H1 (cell line): ENCODE measurements at regions not wholly inside any gene's neighbourhood (a gene's known extent, or its start where the extent isn't known, plus 50 kb on each side); places are given as distances from the start of the nearest gene placed in this dataset.

Experiments used
- CTCF ChIA-PET: fragments of 300-600 bp; sonication (Branson Sonifier 250); formaldehyde crosslinking; loops from one replicate; lab custom pipeline; 2021; ENCODE audit not compliant: partially characterized antibody; lab: Charles Lee
- POLR2A ChIA-PET: fragments of 300-600 bp; sonication (Branson Sonifier 250); formaldehyde crosslinking; loops from one replicate; lab custom pipeline; 2021; ENCODE audit warnings: inconsistent platforms; ENCODE audit not compliant: partially characterized antibody; lab: Charles Lee
- DNase-seq, 2 experiments: peaks; one replicate each; pipeline versions ENCODE4 v3.0.0 to v3.0.0-alpha.2; 2010 to 2022; ENCODE audit warnings: low spot score in 2 of 2, low read depth in 1 of 2, mixed read lengths in 1 of 2
- FAIRE-seq: peaks from 2 replicates; lab custom pipeline; 2011; peaks lifted over from hg19 to GRCh38; lab: Jason Lieb, UNC
- H2AFZ ChIP-seq: 2 replicates; pipeline ENCODE4 v1.8.1; 2012; ENCODE audit warnings: low read length, inconsistent platforms
- H2AK5ac ChIP-seq: 2 replicates; pipeline ENCODE4 v1.6.1; 2013; ENCODE audit warnings: low read depth, low read length
- H2BK120ac ChIP-seq: replicated peaks from 2 replicates; pipeline ENCODE3; 2013; ENCODE audit warnings: low read depth, low read length, inconsistent platforms
- H2BK12ac ChIP-seq: 2 replicates; pipeline ENCODE4 v1.6.1; 2013; ENCODE audit warnings: low read depth, low read length
- H2BK15ac ChIP-seq: 2 replicates; pipeline ENCODE4 v1.6.1; 2013; ENCODE audit warnings: low read length
- H2BK20ac ChIP-seq: 2 replicates; pipeline ENCODE4 v1.6.1; 2013; ENCODE audit warnings: low read length
- H2BK5ac ChIP-seq: 2 replicates; pipeline ENCODE4 v1.6.1; 2013; ENCODE audit warnings: low read depth, low read length
- H3K14ac ChIP-seq: 2 replicates; pipeline ENCODE4 v1.6.1; 2013; ENCODE audit warnings: inconsistent platforms; ENCODE audit not compliant: insufficient read length
- H3K18ac ChIP-seq: 2 replicates; pipeline ENCODE4 v1.6.1; 2013; ENCODE audit warnings: low read length; ENCODE audit errors: extremely low read depth
- H3K23ac ChIP-seq: 2 replicates; pipeline ENCODE4 v1.6.1; 2013; ENCODE audit warnings: inconsistent platforms; ENCODE audit not compliant: insufficient read length
- H3K23me2 ChIP-seq: 2 replicates; pipeline ENCODE4 v1.6.1; 2013; ENCODE audit warnings: low read depth, low read length
- H3K27ac ChIP-seq: 2 replicates; pipeline ENCODE4 v1.6.1; 2011; ENCODE audit warnings: low read depth, low read length, inconsistent platforms
- H3K27me3 ChIP-seq, 4 experiments: replicated peaks in 1 of 4; 1 replicate in 1 of 4; 2 replicates in 3 of 4; pipeline versions ENCODE4 v1.6.1 to v1.8.1; 2011 to 2013; ENCODE audit warnings: low read length in 3 of 4, mild to moderate bottlenecking in 3 of 4, inconsistent platforms in 2 of 4, mixed read lengths in 2 of 4, moderate library complexity in 1 of 4; ENCODE audit not compliant: control insufficient read depth in 3 of 4, insufficient read depth in 3 of 4; ENCODE audit errors: extremely low read depth in 1 of 4
- H3K36me3 ChIP-seq, 4 experiments: 2 replicates each; pipeline versions ENCODE4 v1.6.1 to v1.8.1; 2011 to 2013; ENCODE audit warnings: mild to moderate bottlenecking in 4 of 4, low read length in 3 of 4, moderate library complexity in 2 of 4, control low read depth in 1 of 4, inconsistent platforms in 1 of 4; ENCODE audit not compliant: insufficient read depth in 4 of 4, control insufficient read depth in 2 of 4
- H3K4ac ChIP-seq: replicated peaks from 2 replicates; pipeline ENCODE3; 2013; ENCODE audit warnings: low read length, low read depth, mixed read lengths, inconsistent platforms; ENCODE audit not compliant: insufficient read length
- H3K4me1 ChIP-seq, 4 experiments: replicated peaks in 1 of 4; 1 replicate in 1 of 4; 2 replicates in 3 of 4; pipeline versions ENCODE4 v1.6.1 to v1.8.1; 2011 to 2013; ENCODE audit warnings: low read length in 3 of 4, inconsistent platforms in 2 of 4, mixed read lengths in 1 of 4; ENCODE audit not compliant: insufficient read depth in 4 of 4, control insufficient read depth in 3 of 4
- H3K4me2 ChIP-seq, 2 experiments: 2 replicates each; pipeline versions ENCODE4 v1.6.1 to v1.8.1; 2011 to 2013; ENCODE audit warnings: low read depth in 2 of 2, low read length in 2 of 2, control low read depth in 1 of 2, inconsistent platforms in 1 of 2, mild to moderate bottlenecking in 1 of 2; ENCODE audit not compliant: insufficient read depth in 1 of 2
- H3K4me3 ChIP-seq, 4 experiments: fragments of 200-600, 300-600 bp in 1 of 4; sonication (generic), shearing (Covaris generic), sonication (Bioruptor Twin) in 1 of 4; 2 replicates each; pipeline versions ENCODE4 v1.5.1 to v1.8.1; 2011 to 2016; ENCODE audit warnings: low read length in 4 of 4, low read depth in 3 of 4, control low read depth in 2 of 4, inconsistent platforms in 2 of 4, mild to moderate bottlenecking in 2 of 4, mixed read lengths in 1 of 4, moderate library complexity in 1 of 4; ENCODE audit not compliant: insufficient read depth in 2 of 4; ENCODE audit errors: extremely low read depth in 1 of 4
- H3K56ac ChIP-seq: replicated peaks from 2 replicates; pipeline ENCODE3; 2013; ENCODE audit warnings: low read depth, mild to moderate bottlenecking, mixed read lengths, low read length, inconsistent platforms; ENCODE audit not compliant: insufficient read length
- H3K79me1 ChIP-seq: 2 replicates; pipeline ENCODE4 v1.6.1; 2013; ENCODE audit warnings: low read depth, low read length, control low read depth
- H3K79me2 ChIP-seq, 2 experiments: 2 replicates each; pipeline versions ENCODE4 v1.6.1 to v1.8.1; 2012 to 2013; ENCODE audit warnings: low read length in 2 of 2, mild to moderate bottlenecking in 2 of 2, inconsistent platforms in 1 of 2; ENCODE audit not compliant: insufficient read depth in 2 of 2, control insufficient read depth in 1 of 2
- H3K9ac ChIP-seq, 4 experiments: replicated peaks in 1 of 4; 1 replicate in 1 of 4; 2 replicates in 3 of 4; pipeline versions ENCODE4 v1.6.1 to v1.8.1; 2011 to 2013; ENCODE audit warnings: low read depth in 3 of 4, low read length in 3 of 4, control low read depth in 2 of 4, mild to moderate bottlenecking in 2 of 4, moderate library complexity in 2 of 4, inconsistent platforms in 1 of 4; ENCODE audit errors: extremely low read depth in 1 of 4
- H3K9me3 ChIP-seq, 2 experiments: 2 replicates each; pipeline versions ENCODE4 v1.6.1 to v1.8.1; 2012 to 2013; ENCODE audit warnings: mild to moderate bottlenecking in 2 of 2, moderate library complexity in 2 of 2, control low read depth in 1 of 2, inconsistent platforms in 1 of 2, low read depth in 1 of 2, low read length in 1 of 2, mixed read lengths in 1 of 2; ENCODE audit not compliant: insufficient read depth in 2 of 2
- H4K20me1 ChIP-seq, 2 experiments: replicated peaks in 1 of 2; 2 replicates each; pipeline versions ENCODE3 to v1.8.1; 2011 to 2013; ENCODE audit warnings: inconsistent platforms in 2 of 2, low read length in 2 of 2, mild to moderate bottlenecking in 1 of 2; ENCODE audit not compliant: insufficient read depth in 2 of 2, control insufficient read depth in 1 of 2
- H4K5ac ChIP-seq: 2 replicates; pipeline ENCODE4 v1.6.1; 2013; ENCODE audit warnings: low read length, low read depth, mixed read lengths, inconsistent platforms; ENCODE audit not compliant: insufficient read length
- H4K8ac ChIP-seq: 2 replicates; pipeline ENCODE4 v1.8.0; 2013; ENCODE audit warnings: mild to moderate bottlenecking, moderate library complexity, low read length, inconsistent platforms; ENCODE audit not compliant: insufficient read depth; ENCODE audit errors: extremely low read depth
- H4K91ac ChIP-seq: replicated peaks from 2 replicates; pipeline ENCODE3; 2013; ENCODE audit warnings: low read length, mixed read lengths, inconsistent platforms; ENCODE audit not compliant: insufficient read length
- HDAC6 ChIP-seq: IDR thresholded peaks from one replicate; pipeline ENCODE4 v1.7.1; 2012; ENCODE audit warnings: low read depth, mild to moderate bottlenecking, inconsistent platforms, low read length, moderate library complexity
- RAD21 ChIP-seq, 2 experiments: IDR thresholded peaks in 1 of 2; conservative IDR thresholded peaks in 1 of 2; 2 replicates each; pipeline ENCODE4 v1.6.1; 2011; ENCODE audit warnings: low read depth in 2 of 2, low read length in 2 of 2, improper control_type of control experiment in 1 of 2, inconsistent platforms in 1 of 2, mild to moderate bottlenecking in 1 of 2, moderate library complexity in 1 of 2
- WGBS, 2 experiments: shearing (Covaris generic) in 1 of 2; methylation state at CpG; one replicate each; pipeline versions ENCODE4 v1.1.6 to v1.1.7; 2013 to 2015; ENCODE audit warnings: low lambda C conversion rate in 2 of 2, mixed read lengths in 2 of 2, inconsistent platforms in 1 of 2, low coverage in 1 of 2, missing lambda C conversion rate in 1 of 2; ENCODE audit not compliant: insufficient replicate concordance in 2 of 2, insufficient coverage in 1 of 2, insufficient read length in 1 of 2; ENCODE audit errors: extremely low coverage in 1 of 2, missing lambda C conversion rate in 1 of 2; 5-methylcytosine and 5-hydroxymethylcytosine counted together

DNA sequence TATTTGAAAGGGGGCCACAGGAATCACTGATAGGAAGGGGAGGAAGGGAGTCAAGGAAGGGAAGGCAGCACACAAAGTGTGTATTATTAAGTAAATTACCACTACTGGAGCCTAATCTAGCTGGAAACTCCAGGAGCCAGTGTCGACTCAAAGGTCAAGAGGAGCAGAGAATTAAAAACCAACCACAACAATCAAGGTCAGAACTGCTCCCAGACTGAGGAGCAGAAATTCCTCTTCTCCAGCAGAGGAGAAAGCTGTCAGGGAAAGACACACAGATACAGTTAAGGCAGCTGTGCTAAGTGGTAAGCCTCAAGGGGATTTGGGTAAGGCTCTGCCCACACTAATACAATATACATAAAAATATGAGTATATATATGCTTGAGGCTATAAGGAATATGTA, 87.5 kb upstream of the PTPN13 start:
- no peak overlapping the region for H3K56ac ChIP-seq

More for the DNA sequence above, 87.5 kb upstream of the PTPN13 start:
- no peaks in the 10 kb centered on the region for H3K23me2 ChIP-seq
- peak; percentile 72 for FAIRE-seq
- no peak overlapping the region for H3K9ac ChIP-seq
- H3K23ac ChIP-seq = no peak overlapping the region
- TF ChIP-seq HDAC6 (no peak), RAD21 (IDR thresholded peaks at IDR 0.05 in 1 of 2, conservative IDR thresholded peaks at IDR 0.05 in 1 of 2; ENCODE audit: low read depth in 2 of 2, low read length in 2 of 2) (0 out of 4 replicates have a peak, but pooled peaks of 1 of the 2 experiments have one; percentile 9)
- TF ChIP-seq, all 59 proteins: peak for 1
- no peak overlapping the region for H3K4ac ChIP-seq
- H3K27me3 ChIP-seq = no peaks in the 10 kb centered on the region
- H2AFZ ChIP-seq = no peak overlapping the region
- H2BK120ac ChIP-seq = no peak overlapping the region
- no peak overlapping the region; the same call in 1 of the 2 replicates for H2BK5ac ChIP-seq
- no peak overlapping the region for H2AK5ac ChIP-seq
- no peak overlapping the region for H2BK12ac ChIP-seq
- 50% methylated on average over 1 of the region's 1 CpG; no CpG with 5 or more reads in 1 of the 2 experiments for WGBS, 2 experiments
- H4K5ac ChIP-seq = no peak overlapping the region
- H3K27ac ChIP-seq = no peak overlapping the region
- no peaks in the 10 kb centered on the region for H3K9me3 ChIP-seq
- no peaks in the 10 kb centered on the region for H3K36me3 ChIP-seq
- H2BK15ac ChIP-seq = no peak overlapping the region
- no peak overlapping the region for H2BK20ac ChIP-seq
- H3K79me2 ChIP-seq = no peaks in the 10 kb centered on the region
- no peak overlapping the region for H3K4me3 ChIP-seq
- H4K20me1 ChIP-seq = no peaks in the 10 kb centered on the region
- H3K4me2 ChIP-seq = peak overlapping the region in 1 of 2 experiments; percentile 18; a peak in 2 of 4 replicates
- H3K14ac ChIP-seq = no peak overlapping the region
- POLR2A ChIA-PET = no interaction called here
- no peaks in the 10 kb centered on the region for H3K79me1 ChIP-seq
- CTCF ChIA-PET = interaction anchor here (0.7 to 10.1 kb wide), 3 partner anchors 10 to 276 kb away, joined by 3 to 68 read pairs (median 3); no protein-coding TSS in a partner anchor
- DNase-seq = no peak
- H3K18ac ChIP-seq = no peak overlapping the region
- peaks cover 0 to 4% (median 0%) of the 10 kb centered on the region in 4 experiments; a peak in 1 of 7 replicates for H3K4me1 ChIP-seq
- H4K91ac ChIP-seq = no peak overlapping the region
- no peak overlapping the region for H4K8ac ChIP-seq
